ENCODE measurements at regions not wholly inside any gene's neighbourhood (a gene's known extent, or its start where the extent isn't known, plus 50 kb on each side); places are given as distances from the start of the nearest gene placed in this dataset.

DNA sequence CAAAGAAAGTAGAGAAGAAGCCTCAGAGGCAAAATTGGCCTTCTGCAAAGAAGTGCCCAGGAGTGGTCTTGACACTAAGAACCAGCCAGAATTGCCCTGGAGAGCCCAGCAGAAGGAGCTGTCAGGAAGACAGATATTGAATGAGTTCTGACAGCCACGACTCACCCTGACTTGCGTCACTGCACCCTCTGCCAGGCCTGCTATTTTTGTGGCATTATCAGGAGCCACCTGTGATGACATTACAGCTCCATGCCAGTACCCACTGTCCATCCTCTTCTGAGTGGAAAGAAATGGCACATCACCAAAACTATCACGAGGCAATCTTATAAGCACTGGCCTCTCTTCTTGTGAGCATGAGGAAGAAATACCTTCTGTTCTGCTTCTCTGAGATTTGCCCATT lies 67.7 kb downstream of the SMIM20 start:
- Histone ChIP-seq H3K4me1 (no peaks in the 10 kb centered on the region), H3K27ac (no peak overlapping the region), H3K4me3 (no peak overlapping the region), H3K36me3 (no peaks in the 10 kb centered on the region), H3K27me3 (no peaks in the 10 kb centered on the region), H3K9me3 (no peaks in the 10 kb centered on the region)
- no peak for TF ChIP-seq POLR2A (IDR thresholded peaks at IDR 0.05)
- TF ChIP-seq, protein P1, sequence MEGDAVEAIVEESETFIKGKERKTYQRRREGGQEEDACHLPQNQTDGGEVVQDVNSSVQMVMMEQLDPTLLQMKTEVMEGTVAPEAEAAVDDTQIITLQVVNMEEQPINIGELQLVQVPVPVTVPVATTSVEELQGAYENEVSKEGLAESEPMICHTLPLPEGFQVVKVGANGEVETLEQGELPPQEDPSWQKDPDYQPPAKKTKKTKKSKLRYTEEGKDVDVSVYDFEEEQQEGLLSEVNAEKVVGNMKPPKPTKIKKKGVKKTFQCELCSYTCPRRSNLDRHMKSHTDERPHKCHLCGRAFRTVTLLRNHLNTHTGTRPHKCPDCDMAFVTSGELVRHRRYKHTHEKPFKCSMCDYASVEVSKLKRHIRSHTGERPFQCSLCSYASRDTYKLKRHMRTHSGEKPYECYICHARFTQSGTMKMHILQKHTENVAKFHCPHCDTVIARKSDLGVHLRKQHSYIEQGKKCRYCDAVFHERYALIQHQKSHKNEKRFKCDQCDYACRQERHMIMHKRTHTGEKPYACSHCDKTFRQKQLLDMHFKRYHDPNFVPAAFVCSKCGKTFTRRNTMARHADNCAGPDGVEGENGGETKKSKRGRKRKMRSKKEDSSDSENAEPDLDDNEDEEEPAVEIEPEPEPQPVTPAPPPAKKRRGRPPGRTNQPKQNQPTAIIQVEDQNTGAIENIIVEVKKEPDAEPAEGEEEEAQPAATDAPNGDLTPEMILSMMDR (IDR thresholded peaks at IDR 0.05): no peak
- no peak for TF ChIP-seq POLR2AphosphoS5 (IDR thresholded peaks at IDR 0.05; ENCODE audit: insufficient read depth in 1 of 2, low read depth in 1 of 2)
- intact Hi-C loops (cut with DNase I): no loop called here
- no peak for DNase-seq (ENCODE audit: extremely low spot score in 2 of 2)

DNA sequence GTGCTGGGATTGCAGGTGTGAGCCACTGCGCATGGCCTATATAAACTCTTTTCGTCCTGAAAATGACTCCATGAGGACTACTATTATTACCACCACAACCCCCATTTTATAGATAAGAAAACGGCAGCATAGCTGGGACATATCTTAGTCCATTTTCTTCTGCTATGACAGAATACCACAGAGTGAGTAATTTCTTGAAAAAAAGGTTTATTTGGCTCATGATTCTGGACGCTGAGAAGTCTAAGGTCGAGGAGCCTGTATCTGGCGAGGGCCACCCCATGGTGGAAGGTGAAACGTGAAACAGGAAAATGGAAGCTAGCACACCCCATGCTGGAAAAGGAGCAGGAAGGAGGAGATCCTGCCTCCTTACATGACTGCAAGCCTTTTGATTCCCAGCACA lies 68.9 kb downstream of the SMIM20 start:
- intact Hi-C loops (cut with DNase I): no loop called here
- no peak overlapping the region for H3K27ac ChIP-seq
- TF ChIP-seq, protein P1 (IDR thresholded peaks at IDR 0.05): no peak
- TF ChIP-seq POLR2A (IDR thresholded peaks at IDR 0.05) (no peak), POLR2AphosphoS5 (IDR thresholded peaks at IDR 0.05; ENCODE audit: insufficient read depth in 1 of 2, low read depth in 1 of 2) (no peak)

DNA sequence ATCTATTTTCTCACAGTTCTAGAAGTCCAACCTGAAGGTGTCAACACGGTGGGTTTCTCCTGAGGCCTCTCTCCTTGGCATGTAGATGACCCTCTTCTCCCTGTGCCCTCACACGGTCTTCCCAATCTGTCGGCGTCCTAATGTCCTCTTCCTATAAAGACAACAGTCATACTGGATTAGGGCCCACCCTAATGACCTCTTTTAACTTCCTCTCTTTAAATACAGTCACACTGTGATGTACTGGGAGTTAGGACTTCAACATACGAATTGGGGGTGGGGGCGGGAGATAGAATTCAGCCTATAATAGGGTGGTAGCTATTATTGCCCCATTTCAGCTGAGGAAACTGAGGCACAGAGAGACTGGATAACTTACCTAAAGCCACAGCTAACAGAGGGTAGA lies 70.2 kb downstream of the SMIM20 start:
- H3K27ac ChIP-seq: no peak overlapping the region
- no peak overlapping the region for H3K4me3 ChIP-seq
- H3K9me3 ChIP-seq: no peaks in the 10 kb centered on the region
- intact Hi-C loops (cut with DNase I): no loop called here
- H3K36me3 ChIP-seq: no peaks in the 10 kb centered on the region
- DNase-seq (ENCODE audit: extremely low spot score in 2 of 2): no peak
- TF ChIP-seq, protein P1 (IDR thresholded peaks at IDR 0.05): no peak
- TF ChIP-seq POLR2AphosphoS5 (IDR thresholded peaks at IDR 0.05; ENCODE audit: insufficient read depth in 1 of 2, low read depth in 1 of 2) (no peak), POLR2A (IDR thresholded peaks at IDR 0.05) (no peak)
- no peaks in the 10 kb centered on the region for H3K27me3 ChIP-seq
- H3K4me1 ChIP-seq: peaks cover 7% of the 10 kb centered on the region

More for the DNA sequence above, 68.9 kb downstream of the SMIM20 start:
- no peaks in the 10 kb centered on the region for H3K9me3 ChIP-seq
- DNase-seq (ENCODE audit: extremely low spot score in 2 of 2): no peak
- H3K4me3 ChIP-seq: no peak overlapping the region
- peaks cover 2% of the 10 kb centered on the region for H3K4me1 ChIP-seq
- no peaks in the 10 kb centered on the region for H3K27me3 ChIP-seq
- no peaks in the 10 kb centered on the region for H3K36me3 ChIP-seq

DNA sequence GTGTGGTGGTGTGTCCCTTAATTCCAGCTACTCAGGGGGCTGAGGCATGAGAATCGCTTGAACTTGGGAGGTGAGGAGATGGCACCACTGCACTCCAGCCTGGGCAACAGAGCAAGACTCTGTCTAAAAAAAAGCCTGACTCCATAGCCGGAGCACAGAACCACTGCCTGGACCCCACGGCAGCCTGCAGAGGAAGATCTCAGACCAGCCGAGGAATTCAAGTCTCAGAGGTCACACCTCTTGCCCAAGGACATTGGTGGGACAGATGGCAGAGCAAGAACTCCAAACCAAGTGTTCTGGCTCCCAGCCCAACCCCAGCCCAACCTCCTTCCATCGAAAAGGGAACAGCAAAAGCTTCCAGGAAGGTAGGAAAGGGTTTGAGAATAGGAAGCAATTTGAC lies 70.8 kb downstream of the SMIM20 start:
- no peak for TF ChIP-seq POLR2AphosphoS5 (IDR thresholded peaks at IDR 0.05; ENCODE audit: insufficient read depth in 1 of 2, low read depth in 1 of 2)
- TF ChIP-seq, protein P1 (IDR thresholded peaks at IDR 0.05): no peak
- no peak for TF ChIP-seq POLR2A (IDR thresholded peaks at IDR 0.05)
- no peaks in the 10 kb centered on the region for H3K27me3 ChIP-seq
- no peaks in the 10 kb centered on the region for H3K36me3 ChIP-seq
- H3K9me3 ChIP-seq: no peaks in the 10 kb centered on the region
- H3K4me3 ChIP-seq: no peak overlapping the region
- intact Hi-C loops (cut with DNase I): no loop called here
- H3K27ac ChIP-seq: no peak overlapping the region
- DNase-seq (ENCODE audit: extremely low spot score in 2 of 2): no peak
- peaks cover 7% of the 10 kb centered on the region for H3K4me1 ChIP-seq

DNA sequence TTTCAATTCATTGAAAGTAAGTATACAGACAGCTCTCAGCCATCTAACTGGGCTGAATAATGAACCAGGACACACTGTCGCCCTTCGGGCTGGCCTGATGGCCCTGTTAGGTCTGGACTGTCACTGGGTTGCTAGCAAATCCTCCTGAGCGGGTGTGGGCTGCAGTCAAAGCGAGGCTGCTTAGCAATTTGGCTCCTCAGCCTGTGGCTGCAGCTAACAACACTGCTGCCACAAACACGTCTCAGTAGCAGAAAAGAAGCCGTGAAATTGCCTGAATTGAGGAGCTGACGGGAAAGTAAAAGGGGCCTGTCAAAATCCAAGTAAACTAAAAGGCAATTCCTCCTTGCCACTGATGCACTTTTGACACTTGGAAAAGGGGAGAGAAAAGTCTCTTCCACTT lies 72.8 kb downstream of the SMIM20 start:
- no peaks in the 10 kb centered on the region for H3K9me3 ChIP-seq
- H3K27me3 ChIP-seq: no peaks in the 10 kb centered on the region
- TF ChIP-seq, protein P1 (IDR thresholded peaks at IDR 0.05): no peak
- no peak for TF ChIP-seq POLR2AphosphoS5 (IDR thresholded peaks at IDR 0.05; ENCODE audit: insufficient read depth in 1 of 2, low read depth in 1 of 2)
- TF ChIP-seq POLR2A (IDR thresholded peaks at IDR 0.05): no peak
- peak in 1 of 2 donors; percentile 74 for DNase-seq (ENCODE audit: extremely low spot score in 2 of 2)
- H3K36me3 ChIP-seq: no peaks in the 10 kb centered on the region
- intact Hi-C loops (cut with DNase I): no loop called here
- H3K4me1 ChIP-seq: peaks cover 7% of the 10 kb centered on the region
- H3K27ac ChIP-seq: no peak overlapping the region
- H3K4me3 ChIP-seq: no peak overlapping the region

Measured in vagina (tissue), 2 donors.